Sigmoid colon (tissue), 6 donors: ENCODE measurements at regions not wholly inside any gene's neighbourhood (a gene's known extent, or its start where the extent isn't known, plus 50 kb on each side); places are given as distances from the start of the nearest gene placed in this dataset.

Source experiments
- DNase-seq: peaks from one replicate; pipeline ENCODE4 v3.0.0-alpha.2; 2019
- H3K27ac ChIP-seq, 4 donors: fragments of 200-600 bp; sonication (generic); one replicate each; pipeline ENCODE4 v1.5.1; 2016 to 2019; ENCODE audit warnings: mild to moderate bottlenecking in 1 of 4
- H3K27me3 ChIP-seq, 3 donors: fragments of 200-600 bp; sonication (generic); one replicate each; pipeline ENCODE4 v1.5.1; 2019; ENCODE audit warnings: mild to moderate bottlenecking in 1 of 3
- H3K36me3 ChIP-seq, 4 donors: fragments of 200-600 bp; sonication (generic); one replicate each; pipeline ENCODE4 v1.5.1; 2016 to 2019
- H3K4me1 ChIP-seq, 4 donors: fragments of 200-600 bp; sonication (generic); one replicate each; pipeline ENCODE4 v1.5.1; 2017 to 2019
- H3K4me3 ChIP-seq, 4 donors: fragments of 200-600 bp; sonication (generic); one replicate each; pipeline ENCODE4 v1.5.1; 2017 to 2019; ENCODE audit warnings: mild to moderate bottlenecking in 2 of 4, moderate library complexity in 1 of 4
- H3K9me3 ChIP-seq, 4 donors: fragments of 200-600 bp in 3 of 4; sonication (generic) in 3 of 4; one replicate each; pipeline versions ENCODE4 v1.5.1 to v1.6.1; 2013 to 2019
- EP300 ChIP-seq, 4 donors: sonication (generic); formaldehyde crosslinking; IDR thresholded peaks; one replicate each; pipeline ENCODE4 v1.6.1; 2017; ENCODE audit warnings: antibody characterized with exemption in 4 of 4
- POLR2A ChIP-seq, 2 donors: fragments of 450-650 bp; IDR thresholded peaks; one replicate each; pipeline ENCODE4 v1.6.1; 2016; ENCODE audit warnings: antibody characterized with exemption in 2 of 2, mild to moderate bottlenecking in 2 of 2, moderate library complexity in 2 of 2
- POLR2AphosphoS5 ChIP-seq, 4 donors: sonication (generic); formaldehyde crosslinking; IDR thresholded peaks; one replicate each; pipeline ENCODE4 v1.6.1; 2017; ENCODE audit warnings: antibody characterized with exemption in 4 of 4
- WGBS, 2 donors: extraction: QIAGEN DNeasy Blood & Tissue Kit; methylation state at CpG; one replicate each; pipeline ENCODE4 v1.1.7; 2013; 5-methylcytosine and 5-hydroxymethylcytosine counted together
- intact Hi-C: fragments of 100-400 bp; cut with DNase I; formaldehyde crosslinking; loops from one replicate; pipeline ENCODE4 v1.15.1; 2023
- TF ChIP-seq, protein P1 (sequence below), 4 experiments: fragments of 450-650 bp in 3 of 4; fragments of 200-600 bp in 1 of 4; IDR thresholded peaks; one replicate each; pipeline ENCODE4 v1.5.1; 2016 to 2019; ENCODE audit warnings: antibody characterized with exemption in 4 of 4, mild to moderate bottlenecking in 3 of 4, moderate library complexity in 2 of 4
- donor health status: healthy with polysubstance abuse.
- donor health status: healthy.

DNA sequence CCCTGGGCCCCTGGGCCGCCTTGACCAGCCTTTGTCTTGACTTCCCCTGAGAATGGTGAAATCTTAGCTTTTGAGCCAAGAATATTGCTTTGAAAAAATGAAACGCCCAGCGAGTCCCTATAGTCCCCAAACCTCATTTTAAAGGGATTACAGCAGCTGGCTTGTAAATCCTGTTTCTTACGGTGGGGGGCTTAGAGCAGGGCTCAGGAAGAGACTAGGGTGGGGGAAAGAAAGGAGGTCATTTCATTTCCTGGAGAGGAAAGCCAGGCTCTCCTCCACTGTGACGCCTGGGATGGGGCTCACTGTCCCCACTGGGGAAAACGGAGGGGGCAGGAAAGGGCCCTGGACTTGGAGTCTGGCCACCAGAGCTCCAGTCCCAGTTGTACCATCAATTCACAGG, 72.2 kb upstream of the ALX4 start:
- H3K4me3 ChIP-seq: no peak overlapping the region
- H3K36me3 ChIP-seq: no peaks in the 10 kb centered on the region
- H3K9me3 ChIP-seq: peaks cover 0 to 8% (median 2%) of the 10 kb centered on the region in 4 donors
- no peaks in the 10 kb centered on the region for H3K4me1 ChIP-seq
- H3K27ac ChIP-seq: no peak overlapping the region
- WGBS, 2 donors: 53 to 57% methylated on average over 6 of the region's 6 CpGs
- peaks cover 0 to 18% (median 12%) of the 10 kb centered on the region in 3 donors for H3K27me3 ChIP-seq
- no peak for TF ChIP-seq POLR2A (IDR thresholded peaks at IDR 0.05)
- TF ChIP-seq, protein P1, sequence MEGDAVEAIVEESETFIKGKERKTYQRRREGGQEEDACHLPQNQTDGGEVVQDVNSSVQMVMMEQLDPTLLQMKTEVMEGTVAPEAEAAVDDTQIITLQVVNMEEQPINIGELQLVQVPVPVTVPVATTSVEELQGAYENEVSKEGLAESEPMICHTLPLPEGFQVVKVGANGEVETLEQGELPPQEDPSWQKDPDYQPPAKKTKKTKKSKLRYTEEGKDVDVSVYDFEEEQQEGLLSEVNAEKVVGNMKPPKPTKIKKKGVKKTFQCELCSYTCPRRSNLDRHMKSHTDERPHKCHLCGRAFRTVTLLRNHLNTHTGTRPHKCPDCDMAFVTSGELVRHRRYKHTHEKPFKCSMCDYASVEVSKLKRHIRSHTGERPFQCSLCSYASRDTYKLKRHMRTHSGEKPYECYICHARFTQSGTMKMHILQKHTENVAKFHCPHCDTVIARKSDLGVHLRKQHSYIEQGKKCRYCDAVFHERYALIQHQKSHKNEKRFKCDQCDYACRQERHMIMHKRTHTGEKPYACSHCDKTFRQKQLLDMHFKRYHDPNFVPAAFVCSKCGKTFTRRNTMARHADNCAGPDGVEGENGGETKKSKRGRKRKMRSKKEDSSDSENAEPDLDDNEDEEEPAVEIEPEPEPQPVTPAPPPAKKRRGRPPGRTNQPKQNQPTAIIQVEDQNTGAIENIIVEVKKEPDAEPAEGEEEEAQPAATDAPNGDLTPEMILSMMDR (IDR thresholded peaks at IDR 0.05): no peak
- TF ChIP-seq POLR2AphosphoS5 (IDR thresholded peaks at IDR 0.05): no peak
- no peak for TF ChIP-seq EP300 (IDR thresholded peaks at IDR 0.05)
- intact Hi-C loops: no loop called here
- DNase-seq: no peak

DNA sequence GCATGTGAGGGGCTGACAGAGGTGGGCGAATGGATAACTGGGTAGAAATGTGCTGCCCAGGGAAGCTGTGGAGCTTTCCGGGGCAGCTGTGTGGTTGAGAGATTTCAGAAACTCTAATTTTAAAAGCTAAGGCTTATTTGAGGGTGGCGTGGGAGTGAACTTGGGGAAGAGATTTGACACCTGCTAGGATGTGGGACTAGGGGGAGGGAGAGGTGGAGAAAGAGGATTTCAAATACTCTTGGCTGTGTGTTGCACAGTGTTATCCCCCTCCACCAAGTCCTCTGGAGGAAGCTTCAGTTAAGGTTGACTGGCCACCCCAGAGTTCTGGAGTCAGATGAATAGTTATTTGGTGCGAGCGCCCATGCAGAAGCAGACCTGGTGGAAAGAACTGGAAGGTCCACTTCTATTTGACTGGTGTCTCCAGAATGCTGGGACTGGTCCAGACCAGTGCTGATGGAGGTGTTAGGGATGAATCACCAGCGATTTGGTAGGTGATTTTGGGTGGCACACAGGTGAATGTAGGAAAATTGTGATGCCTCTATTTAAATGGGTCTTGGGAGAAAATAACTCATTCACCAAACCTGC, 72.8 kb upstream of the ALX4 start:
- intact Hi-C loops: no loop called here
- Histone ChIP-seq H3K36me3 (no peaks in the 10 kb centered on the region), H3K27me3 (peaks cover 0 to 18% (median 12%) of the 10 kb centered on the region in 3 donors), H3K27ac (no peak overlapping the region), H3K4me1 (no peaks in the 10 kb centered on the region), H3K4me3 (no peak overlapping the region), H3K9me3 (peaks cover 0 to 5% (median 0%) of the 10 kb centered on the region in 4 donors)
- no peak for DNase-seq
- TF ChIP-seq, protein P1 (IDR thresholded peaks at IDR 0.05): no peak
- no peak for TF ChIP-seq POLR2AphosphoS5 (IDR thresholded peaks at IDR 0.05)
- TF ChIP-seq EP300 (IDR thresholded peaks at IDR 0.05): no peak
- no peak for TF ChIP-seq POLR2A (IDR thresholded peaks at IDR 0.05)
- 71 to 86% methylated on average over 6 of the region's 6 CpGs for WGBS, 2 donors

GRCh38 chr11:44383246-44383645, 73.3 kb upstream of the ALX4 start:
- intact Hi-C loops: no loop called here
- no peak overlapping the region for H3K27ac ChIP-seq
- peaks cover 0 to 18% (median 12%) of the 10 kb centered on the region in 3 donors for H3K27me3 ChIP-seq
- no peaks in the 10 kb centered on the region for H3K9me3 ChIP-seq
- DNase-seq: no peak
- H3K36me3 ChIP-seq: no peaks in the 10 kb centered on the region
- H3K4me3 ChIP-seq: no peak overlapping the region
- 70 to 91% methylated on average over 1 of the region's 1 CpG for WGBS, 2 donors
- H3K4me1 ChIP-seq: no peaks in the 10 kb centered on the region
- TF ChIP-seq POLR2A (IDR thresholded peaks at IDR 0.05) (no peak), EP300 (IDR thresholded peaks at IDR 0.05) (no peak)
- TF ChIP-seq, protein P1 (IDR thresholded peaks at IDR 0.05): no peak

DNA sequence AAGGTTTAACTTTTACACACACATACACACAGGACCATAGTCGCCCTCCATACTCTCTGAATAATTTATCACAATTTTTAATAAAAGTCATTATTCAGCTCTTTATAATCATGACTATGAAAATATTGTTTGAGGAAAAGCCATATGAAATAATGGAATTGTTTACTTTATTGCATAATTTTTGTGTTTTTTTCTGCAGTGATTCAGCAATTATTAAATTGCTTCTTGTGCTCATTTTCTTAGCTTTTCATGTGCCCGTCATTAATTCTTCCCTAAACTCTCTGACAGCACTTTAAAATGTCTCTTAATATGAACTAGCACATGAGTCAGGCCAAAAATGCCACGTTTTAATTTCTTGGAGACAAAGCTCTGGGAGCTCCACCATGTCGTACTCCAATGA, 77.5 kb upstream of the ALX4 start:
- peaks cover 0 to 15% (median 6%) of the 10 kb centered on the region in 3 donors for H3K27me3 ChIP-seq
- no peaks in the 10 kb centered on the region for H3K4me1 ChIP-seq
- intact Hi-C loops: no loop called here
- no peak for TF ChIP-seq EP300 (IDR thresholded peaks at IDR 0.05)
- TF ChIP-seq, protein P1 (IDR thresholded peaks at IDR 0.05): no peak
- TF ChIP-seq POLR2A (IDR thresholded peaks at IDR 0.05): no peak
- TF ChIP-seq POLR2AphosphoS5 (IDR thresholded peaks at IDR 0.05): no peak
- H3K9me3 ChIP-seq: peaks cover 0 to 7% (median 1%) of the 10 kb centered on the region in 4 donors
- no peak for DNase-seq
- H3K27ac ChIP-seq: no peak overlapping the region
- no peaks in the 10 kb centered on the region for H3K36me3 ChIP-seq
- no peak overlapping the region for H3K4me3 ChIP-seq
- WGBS, 2 donors: 70 to 82% methylated on average over 4 of the region's 4 CpGs

- TF ChIP-seq POLR2AphosphoS5 (IDR thresholded peaks at IDR 0.05): no peak
- no peak for TF ChIP-seq EP300 (IDR thresholded peaks at IDR 0.05)
- TF ChIP-seq, protein P1 (IDR thresholded peaks at IDR 0.05): no peak
- TF ChIP-seq POLR2A (IDR thresholded peaks at IDR 0.05): no peak
- H3K4me1 ChIP-seq: no peaks in the 10 kb centered on the region
- no peak for DNase-seq
- 68 to 83% methylated on average over 3 of the region's 3 CpGs for WGBS, 2 donors
- intact Hi-C loops: no loop called here
- no peaks in the 10 kb centered on the region for H3K36me3 ChIP-seq
- no peak overlapping the region for H3K4me3 ChIP-seq
- H3K9me3 ChIP-seq: peaks cover 0 to 7% (median 1%) of the 10 kb centered on the region in 4 donors
- no peak overlapping the region for H3K27ac ChIP-seq
- peaks cover 0 to 15% (median 6%) of the 10 kb centered on the region in 3 donors for H3K27me3 ChIP-seq
Observed at GRCh38 chr11:44387825-44388224, 77.9 kb upstream of the ALX4 start.
